SHP77 (cell line): ENCODE measurements at regions not wholly inside any gene's neighbourhood (a gene's known extent, or its start where the extent isn't known, plus 50 kb on each side); places are given as distances from the start of the nearest gene placed in this dataset.
"Not testable (repeated sequence)": the region's sequence is repeated elsewhere in the genome, so short reads cannot be mapped to it uniquely, and the experiment has no call there.

Experiments
- DNase-seq, 2 experiments: peaks; one replicate each; lab custom pipeline; 2025; lab: John Stamatoyannopoulos, UW

- no peak for DNase-seq
Observed at GRCh38 chr7:55303220-55303619, 61.9 kb upstream of the LANCL2 start.

- no peak for DNase-seq
Observed at GRCh38 chr7:55304018-55304762, 60.9 kb upstream of the LANCL2 start.

GRCh38 chr7:55305135-55305534, 60.0 kb upstream of the LANCL2 start:
- no peak for DNase-seq

- no peak for DNase-seq
Observed at GRCh38 chr7:55306331-55306730, 58.8 kb upstream of the LANCL2 start.

- no peak for DNase-seq
Observed at GRCh38 chr7:55307123-55307916, 57.8 kb upstream of the LANCL2 start.

- no peak for DNase-seq
Observed at GRCh38 chr7:55308186-55308929, 56.8 kb upstream of the LANCL2 start.

- no peak for DNase-seq
Observed at GRCh38 chr7:55309040-55309991, 55.8 kb upstream of the LANCL2 start.

- no peak for DNase-seq
Observed at GRCh38 chr7:55310287-55311025, 54.7 kb upstream of the LANCL2 start.

GRCh38 chr7:55311892-55312291, 53.2 kb upstream of the LANCL2 start:
- DNase-seq: not testable (repeated sequence)

- DNase-seq: not testable (repeated sequence)
Observed at GRCh38 chr7:55313671-55314070, 51.5 kb upstream of the LANCL2 start.

- no peak for DNase-seq
Observed at GRCh38 chr7:55314967-55315366, 50.2 kb upstream of the LANCL2 start.
